CD4-positive, alpha-beta T cell treated with Interferon gamma for 1 hour (primary cell): ENCODE measurements at regions not wholly inside any gene's neighbourhood (a gene's known extent, or its start where the extent isn't known, plus 50 kb on each side); places are given as distances from the start of the nearest gene placed in this dataset.

Experiments used
- DNase-seq: peaks from one replicate; pipeline ENCODE4 v3.0.0-alpha.2; 2020

- no peak for DNase-seq
Measured at GRCh38 chr12:32047357-32048212, 59.1 kb upstream of the BICD1 start.

- DNase-seq: no peak
Measured at GRCh38 chr12:32048791-32049190, 57.9 kb upstream of the BICD1 start.

GRCh38 chr12:32049956-32050355, 56.7 kb upstream of the BICD1 start:
- no peak for DNase-seq

- DNase-seq: no peak
Measured at GRCh38 chr12:32051511-32052211, 55.0 kb upstream of the BICD1 start.

GRCh38 chr12:32052212-32052713, 54.4 kb upstream of the BICD1 start:
- no peak for DNase-seq

- no peak for DNase-seq
Measured at GRCh38 chr12:32053881-32054624, 52.6 kb upstream of the BICD1 start.
